ENCODE measurements at regions not wholly inside any gene's neighbourhood (a gene's known extent, or its start where the extent isn't known, plus 50 kb on each side); places are given as distances from the start of the nearest gene placed in this dataset.

DNA sequence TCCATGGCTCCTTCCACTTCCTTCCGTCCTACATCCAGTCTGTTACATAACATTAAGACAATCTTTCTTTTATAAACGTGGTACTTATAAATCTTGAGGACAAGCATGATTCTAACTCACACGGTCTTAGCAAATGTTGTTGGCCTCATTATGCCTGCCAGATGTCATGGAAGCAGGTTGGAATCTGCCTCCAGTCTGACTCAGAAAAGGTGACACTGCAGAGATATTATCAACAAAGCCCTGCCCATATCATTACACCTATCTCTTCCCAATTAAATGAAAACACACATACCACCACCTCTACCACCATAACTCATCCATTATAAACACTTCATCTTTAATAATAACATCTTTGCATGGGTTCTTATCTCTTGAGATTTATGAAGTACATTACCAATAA, 334.7 kb upstream of the CHAC2 start:
- no peak for DNase-seq
- Histone ChIP-seq H3K4me3 (ENCODE audit: low read length) (no peak overlapping the region), H3K9me3 (ENCODE audit: control insufficient read depth, low read depth, low read length) (no peaks in the 10 kb centered on the region), H3K27ac (ENCODE audit: low read length) (no peak overlapping the region), H3K36me3 (ENCODE audit: control insufficient read depth, insufficient read depth, low read length) (no peaks in the 10 kb centered on the region), H3K27me3 (ENCODE audit: control insufficient read depth, insufficient read depth, low read length) (no peaks in the 10 kb centered on the region), H3K4me1 (ENCODE audit: control insufficient read depth, insufficient read depth, low read length) (no peaks in the 10 kb centered on the region)
- WGBS (ENCODE audit: insufficient coverage, low lambda C conversion rate) = 80% methylated on average over 1 of the region's 3 CpGs

DNA sequence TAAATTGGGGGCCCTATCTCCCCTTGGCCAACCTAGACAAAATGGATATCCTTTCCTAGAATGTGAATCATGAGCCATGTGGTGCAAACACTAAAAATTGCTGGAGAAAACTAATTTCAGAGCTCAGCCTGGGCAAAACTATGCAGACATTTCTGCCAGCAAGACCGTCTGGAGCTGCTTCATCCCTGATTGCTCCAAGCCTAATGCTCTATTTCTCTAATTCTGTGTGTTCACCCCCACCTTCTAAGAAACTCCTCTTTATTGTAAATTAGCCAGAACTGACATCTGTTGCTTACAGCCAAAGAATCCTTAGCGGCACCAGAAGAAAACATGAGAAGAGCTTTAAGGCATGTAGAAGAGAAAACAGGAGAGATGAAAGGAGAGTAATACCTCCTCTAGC, 337.7 kb upstream of the CHAC2 start:
- Histone ChIP-seq H3K27ac (ENCODE audit: low read length) (no peak overlapping the region), H3K4me1 (ENCODE audit: control insufficient read depth, insufficient read depth, low read length) (no peaks in the 10 kb centered on the region), H3K9me3 (ENCODE audit: control insufficient read depth, low read depth, low read length) (no peaks in the 10 kb centered on the region), H3K36me3 (ENCODE audit: control insufficient read depth, insufficient read depth, low read length) (no peaks in the 10 kb centered on the region), H3K27me3 (ENCODE audit: control insufficient read depth, insufficient read depth, low read length) (no peaks in the 10 kb centered on the region), H3K4me3 (ENCODE audit: low read length) (no peak overlapping the region)
- no peak for DNase-seq
- WGBS (ENCODE audit: insufficient coverage, low lambda C conversion rate) = 80% methylated on average over 1 of the region's 2 CpGs

DNA sequence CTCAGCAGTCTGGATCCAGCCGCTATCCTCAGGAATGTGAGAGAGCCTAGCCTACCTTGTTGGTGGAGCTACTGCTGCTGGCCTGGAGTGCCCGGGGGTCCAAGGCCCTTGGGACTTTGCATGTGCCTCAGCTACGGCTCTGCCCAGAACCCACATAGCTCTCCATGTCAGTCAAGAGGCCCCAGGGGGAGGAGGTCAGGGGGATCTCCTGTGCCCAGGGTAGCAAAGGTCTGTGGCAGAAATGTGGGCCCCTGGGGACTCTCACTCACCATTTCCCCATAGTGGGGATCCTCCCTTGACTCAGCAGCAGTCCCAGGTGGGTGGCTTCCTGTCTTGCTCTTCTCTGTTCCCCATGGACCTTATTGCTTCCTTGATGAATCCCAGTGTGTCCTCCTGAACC, 342.7 kb upstream of the CHAC2 start:
- Histone ChIP-seq H3K9me3 (ENCODE audit: control insufficient read depth, low read depth, low read length) (no peaks in the 10 kb centered on the region), H3K27me3 (ENCODE audit: control insufficient read depth, insufficient read depth, low read length) (no peaks in the 10 kb centered on the region), H3K4me1 (ENCODE audit: control insufficient read depth, insufficient read depth, low read length) (no peaks in the 10 kb centered on the region), H3K27ac (ENCODE audit: low read length) (no peak overlapping the region), H3K36me3 (ENCODE audit: control insufficient read depth, insufficient read depth, low read length) (no peaks in the 10 kb centered on the region), H3K4me3 (ENCODE audit: low read length) (no peak overlapping the region)
- no CpG with 5 or more reads among the region's 3 CpGs for WGBS (ENCODE audit: insufficient coverage, low lambda C conversion rate)
- DNase-seq = no peak

DNA sequence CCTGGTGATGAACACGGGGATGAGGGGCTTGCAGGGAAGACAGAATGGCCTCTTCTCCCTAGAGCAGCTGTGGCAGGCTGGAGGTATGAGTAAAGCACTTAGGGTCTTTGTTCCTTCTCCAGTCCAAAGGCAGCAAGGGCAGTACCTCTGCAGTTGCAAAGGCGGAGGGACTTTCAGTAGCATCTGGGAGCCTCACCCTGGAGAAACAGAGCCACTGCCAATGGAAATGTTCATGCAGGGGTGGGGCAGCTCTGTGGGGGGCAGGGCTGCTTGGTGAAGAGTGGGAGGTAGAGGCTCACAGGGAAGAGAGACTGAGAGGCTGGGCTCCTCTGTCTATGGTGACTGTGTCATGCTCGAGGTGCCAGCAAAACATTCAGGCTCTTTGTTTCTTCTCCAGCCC, 344.1 kb upstream of the CHAC2 start:
- WGBS (ENCODE audit: insufficient coverage, low lambda C conversion rate) = no CpG with 5 or more reads among the region's 3 CpGs
- Histone ChIP-seq H3K36me3 (ENCODE audit: control insufficient read depth, insufficient read depth, low read length) (no peaks in the 10 kb centered on the region), H3K4me1 (ENCODE audit: control insufficient read depth, insufficient read depth, low read length) (no peaks in the 10 kb centered on the region), H3K9me3 (ENCODE audit: control insufficient read depth, low read depth, low read length) (no peaks in the 10 kb centered on the region), H3K4me3 (ENCODE audit: low read length) (no peak overlapping the region), H3K27me3 (ENCODE audit: control insufficient read depth, insufficient read depth, low read length) (no peaks in the 10 kb centered on the region), H3K27ac (ENCODE audit: low read length) (no peak overlapping the region)
- no peak for DNase-seq

DNA sequence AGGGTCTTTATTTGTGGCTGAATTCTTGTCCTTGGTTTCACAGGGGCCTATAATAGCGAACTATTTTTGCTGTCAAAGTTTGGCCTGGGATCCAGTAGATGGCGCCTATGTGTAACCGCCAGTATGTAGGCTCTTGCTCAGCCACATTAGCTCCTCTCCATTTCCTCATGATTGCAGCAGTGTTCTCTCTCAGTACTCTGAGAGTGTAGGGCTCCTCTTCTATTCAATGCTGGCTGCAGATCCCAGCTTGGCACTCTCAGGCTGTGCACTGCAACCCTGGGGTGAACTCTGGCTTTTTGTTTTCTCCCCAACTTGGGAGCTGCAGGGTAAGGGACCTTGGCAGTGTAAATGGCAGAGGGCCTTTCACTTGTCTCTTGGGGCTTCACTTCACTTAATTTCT, 344.6 kb upstream of the CHAC2 start:
- H3K4me1 ChIP-seq (ENCODE audit: control insufficient read depth, insufficient read depth, low read length) = no peaks in the 10 kb centered on the region
- no peak overlapping the region for H3K4me3 ChIP-seq (ENCODE audit: low read length)
- no peak overlapping the region for H3K27ac ChIP-seq (ENCODE audit: low read length)
- no peaks in the 10 kb centered on the region for H3K36me3 ChIP-seq (ENCODE audit: control insufficient read depth, insufficient read depth, low read length)
- whole genome bisulfite sequencing (ENCODE audit: insufficient coverage, low lambda C conversion rate) = 50% methylated on average over 1 of the region's 3 CpGs
- no peak for DNase-seq
- H3K27me3 ChIP-seq (ENCODE audit: control insufficient read depth, insufficient read depth, low read length) = no peaks in the 10 kb centered on the region
- H3K9me3 ChIP-seq (ENCODE audit: control insufficient read depth, low read depth, low read length) = no peaks in the 10 kb centered on the region

DNA sequence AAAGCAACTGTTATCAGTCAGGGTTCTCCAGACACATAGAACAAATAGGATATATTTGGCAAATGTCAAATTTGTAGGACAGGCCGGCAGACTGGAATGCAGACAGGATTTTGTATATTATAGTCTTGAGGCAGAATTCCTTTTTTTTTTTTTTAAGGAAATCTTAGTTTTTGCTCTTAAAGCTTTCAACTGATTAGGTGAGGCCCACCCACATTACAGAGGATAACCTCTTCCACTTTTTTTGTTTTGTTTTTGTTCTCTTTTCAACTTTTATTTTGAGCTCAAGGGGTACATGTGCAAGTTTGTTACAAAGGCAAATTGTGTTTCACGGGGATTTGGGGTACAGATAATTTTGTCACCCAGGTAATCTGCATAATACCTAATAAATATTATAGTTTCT, 350.2 kb upstream of the CHAC2 start:
- H3K4me3 ChIP-seq (ENCODE audit: low read length) = no peak overlapping the region
- DNase-seq = no peak
- no peaks in the 10 kb centered on the region for H3K9me3 ChIP-seq (ENCODE audit: control insufficient read depth, low read depth, low read length)
- no peaks in the 10 kb centered on the region for H3K27me3 ChIP-seq (ENCODE audit: control insufficient read depth, insufficient read depth, low read length)
- WGBS (ENCODE audit: insufficient coverage, low lambda C conversion rate) = 100% methylated on average over 2 of the region's 2 CpGs
- H3K27ac ChIP-seq (ENCODE audit: low read length) = no peak overlapping the region
- no peaks in the 10 kb centered on the region for H3K36me3 ChIP-seq (ENCODE audit: control insufficient read depth, insufficient read depth, low read length)
- H3K4me1 ChIP-seq (ENCODE audit: control insufficient read depth, insufficient read depth, low read length) = no peaks in the 10 kb centered on the region

DNA sequence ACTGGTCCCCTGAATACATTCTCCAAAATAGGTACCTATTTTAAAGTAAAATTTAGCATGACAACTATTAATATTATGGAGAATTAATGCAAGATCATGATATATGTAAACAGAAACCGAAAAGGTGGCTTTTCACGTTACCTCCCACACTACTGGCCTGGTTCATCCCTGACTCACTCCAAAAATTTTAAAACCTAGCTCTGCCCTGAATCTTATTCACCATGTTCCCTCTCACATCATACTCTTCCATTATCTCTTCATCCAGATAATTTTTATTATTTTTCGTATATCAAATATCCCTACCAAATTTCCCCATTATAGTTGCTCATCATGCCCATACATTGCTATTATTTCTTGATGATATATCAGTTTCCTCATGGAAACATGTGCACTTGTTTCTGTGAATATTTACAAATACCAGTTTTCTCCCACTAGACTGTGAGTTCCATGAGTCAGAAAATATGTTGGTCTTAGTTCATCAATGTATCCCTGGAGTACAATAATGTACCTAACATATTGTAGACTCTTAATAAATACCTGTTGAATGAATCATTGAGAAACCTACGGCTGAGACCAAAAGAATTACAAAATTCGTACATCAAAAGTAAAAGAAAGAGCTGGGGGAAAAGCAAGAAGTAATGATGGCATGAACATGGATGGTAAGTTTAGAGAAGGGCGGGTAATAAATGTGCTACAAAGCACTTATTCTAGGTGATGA, 360.1 kb upstream of the CHAC2 start:
- Histone ChIP-seq H3K4me1 (ENCODE audit: control insufficient read depth, insufficient read depth, low read length) (no peaks in the 10 kb centered on the region), H3K27ac (ENCODE audit: low read length) (no peak overlapping the region), H3K9me3 (ENCODE audit: control insufficient read depth, low read depth, low read length) (no peaks in the 10 kb centered on the region), H3K36me3 (ENCODE audit: control insufficient read depth, insufficient read depth, low read length) (no peaks in the 10 kb centered on the region), H3K4me3 (ENCODE audit: low read length) (no peak overlapping the region), H3K27me3 (ENCODE audit: control insufficient read depth, insufficient read depth, low read length) (no peaks in the 10 kb centered on the region)
- 98% methylated on average over 5 of the region's 6 CpGs for whole genome bisulfite sequencing (ENCODE audit: insufficient coverage, low lambda C conversion rate)
- no peak for DNase-seq

DNA sequence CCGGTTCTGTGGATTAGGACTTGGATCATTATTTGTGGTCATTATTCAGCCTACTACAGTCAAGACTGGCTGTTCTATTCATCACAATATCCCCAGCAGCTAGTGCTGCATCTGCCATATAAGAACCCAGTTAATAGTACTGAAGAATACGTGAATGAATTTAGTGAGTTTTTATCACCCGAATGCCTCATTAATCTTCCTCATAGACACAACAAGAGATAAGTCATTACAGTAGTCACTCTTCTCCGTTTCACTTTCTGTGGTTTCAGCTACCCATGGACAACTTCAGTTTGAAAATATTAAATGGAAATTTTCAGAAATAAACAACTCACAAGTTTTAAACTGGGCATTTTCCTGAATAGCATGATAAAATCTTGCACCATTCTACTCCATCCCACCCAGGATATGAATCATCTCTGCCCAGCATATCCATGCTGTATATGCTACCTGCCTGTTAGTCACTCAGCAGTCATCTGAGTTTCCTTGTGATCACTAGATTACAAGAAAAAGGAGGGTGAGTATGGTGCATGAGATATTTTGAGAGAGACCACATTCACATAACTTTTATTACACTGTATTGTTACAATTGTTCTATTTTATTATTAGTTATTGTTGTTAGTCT, 363.7 kb upstream of the CHAC2 start:
- no peaks in the 10 kb centered on the region for H3K36me3 ChIP-seq (ENCODE audit: control insufficient read depth, insufficient read depth, low read length)
- H3K27ac ChIP-seq (ENCODE audit: low read length) = no peak overlapping the region
- no peaks in the 10 kb centered on the region for H3K4me1 ChIP-seq (ENCODE audit: control insufficient read depth, insufficient read depth, low read length)
- H3K9me3 ChIP-seq (ENCODE audit: control insufficient read depth, low read depth, low read length) = no peaks in the 10 kb centered on the region
- DNase-seq = no peak
- WGBS (ENCODE audit: insufficient coverage, low lambda C conversion rate) = 84% methylated on average over 4 of the region's 4 CpGs
- no peak overlapping the region for H3K4me3 ChIP-seq (ENCODE audit: low read length)
- no peaks in the 10 kb centered on the region for H3K27me3 ChIP-seq (ENCODE audit: control insufficient read depth, insufficient read depth, low read length)

DNA sequence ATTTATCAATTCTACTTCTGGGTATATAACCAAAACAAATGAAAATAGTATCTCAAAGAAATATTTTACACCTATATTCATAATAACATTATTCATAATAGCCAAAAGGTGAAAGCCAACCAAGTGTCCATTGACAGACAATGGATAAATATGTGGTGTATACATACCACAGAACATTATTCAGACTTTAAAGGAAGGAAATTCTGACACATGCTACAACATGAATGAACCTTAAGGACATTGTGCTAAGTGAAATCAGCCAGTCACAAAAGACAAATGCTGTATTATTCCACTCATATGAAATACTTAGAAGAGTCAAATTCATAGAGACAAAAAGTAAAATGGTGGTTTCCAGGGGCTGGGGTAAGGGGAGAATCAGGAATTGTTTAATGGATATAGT, 370.5 kb upstream of the CHAC2 start:
- H3K4me3 ChIP-seq (ENCODE audit: low read length) = no peak overlapping the region
- H3K4me1 ChIP-seq (ENCODE audit: control insufficient read depth, insufficient read depth, low read length) = no peaks in the 10 kb centered on the region
- H3K9me3 ChIP-seq (ENCODE audit: control insufficient read depth, low read depth, low read length) = no peaks in the 10 kb centered on the region
- no peak overlapping the region for H3K27ac ChIP-seq (ENCODE audit: low read length)
- DNase-seq = no peak
- H3K27me3 ChIP-seq (ENCODE audit: control insufficient read depth, insufficient read depth, low read length) = no peaks in the 10 kb centered on the region
- H3K36me3 ChIP-seq (ENCODE audit: control insufficient read depth, insufficient read depth, low read length) = no peaks in the 10 kb centered on the region

DNA sequence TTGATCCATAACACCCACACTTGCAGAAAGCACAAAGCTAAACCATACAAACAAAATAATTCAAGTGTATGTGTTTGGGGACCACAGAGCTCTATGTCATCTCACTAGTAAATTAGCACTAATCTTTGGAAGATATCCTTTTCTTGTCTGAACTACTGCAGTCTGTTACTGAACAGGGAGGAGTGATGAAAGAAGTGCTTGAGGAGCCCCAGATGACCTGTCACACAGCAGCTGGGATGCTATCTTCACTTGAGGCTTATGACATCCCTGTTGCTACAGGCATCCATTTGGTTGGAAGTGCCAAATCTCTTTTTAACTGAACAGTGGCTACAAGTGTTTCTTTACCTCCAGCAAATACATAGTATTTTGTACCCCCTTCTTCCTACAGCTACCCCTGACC, 386.3 kb upstream of the CHAC2 start:
- H3K36me3 ChIP-seq (ENCODE audit: control insufficient read depth, insufficient read depth, low read length) = no peaks in the 10 kb centered on the region
- no peak overlapping the region for H3K4me3 ChIP-seq (ENCODE audit: low read length)
- DNase-seq = no peak
- H3K4me1 ChIP-seq (ENCODE audit: control insufficient read depth, insufficient read depth, low read length) = no peaks in the 10 kb centered on the region
- no peak overlapping the region for H3K27ac ChIP-seq (ENCODE audit: low read length)
- H3K9me3 ChIP-seq (ENCODE audit: control insufficient read depth, low read depth, low read length) = no peaks in the 10 kb centered on the region
- no peaks in the 10 kb centered on the region for H3K27me3 ChIP-seq (ENCODE audit: control insufficient read depth, insufficient read depth, low read length)

DNA sequence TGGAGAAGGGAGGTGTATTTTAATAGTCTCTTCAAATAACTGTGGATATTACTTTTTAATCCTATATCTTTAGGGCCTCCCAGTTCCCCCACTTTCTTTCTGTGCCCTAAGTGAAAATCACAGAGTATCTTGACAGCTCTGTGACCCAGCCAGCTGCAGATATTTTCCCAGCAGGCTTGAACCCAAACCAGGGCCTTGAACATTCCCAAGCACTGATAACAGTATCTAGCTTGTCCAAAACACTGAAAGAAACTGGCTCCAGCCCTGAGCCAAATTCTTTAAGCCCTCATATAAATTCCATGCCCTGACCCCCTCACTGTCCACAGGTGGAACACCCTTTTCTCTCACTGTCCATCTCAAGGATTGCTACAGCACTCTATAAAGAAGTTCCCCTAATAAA, 388.1 kb upstream of the CHAC2 start:
- Histone ChIP-seq H3K4me1 (ENCODE audit: control insufficient read depth, insufficient read depth, low read length) (no peaks in the 10 kb centered on the region), H3K27ac (ENCODE audit: low read length) (no peak overlapping the region), H3K9me3 (ENCODE audit: control insufficient read depth, low read depth, low read length) (no peaks in the 10 kb centered on the region), H3K4me3 (ENCODE audit: low read length) (no peak overlapping the region), H3K27me3 (ENCODE audit: control insufficient read depth, insufficient read depth, low read length) (no peaks in the 10 kb centered on the region), H3K36me3 (ENCODE audit: control insufficient read depth, insufficient read depth, low read length) (no peaks in the 10 kb centered on the region)
- DNase-seq = no peak

Measured in large intestine (tissue), 3 donors.